HCT116 (cell line): ENCODE measurements at regions not wholly inside any gene's neighbourhood (a gene's known extent, or its start where the extent isn't known, plus 50 kb on each side); places are given as distances from the start of the nearest gene placed in this dataset.

Source experiments
- EGR1 ChIP-seq: IDR thresholded peaks from 2 replicates; pipeline ENCODE4 v1.6.1; 2012; ENCODE audit warnings: low read depth
- EZH2 ChIP-seq: fragments of 200-600 bp; sonication (generic); IDR thresholded peaks from 2 replicates; pipeline ENCODE4 v1.6.1; 2017; ENCODE audit warnings: antibody characterized with exemption, mixed run types
- EZH2phosphoT487 ChIP-seq: fragments of 200-600 bp; IDR thresholded peaks from 2 replicates; pipeline ENCODE4 v1.6.1; 2018; ENCODE audit warnings: antibody characterized with exemption, borderline replicate concordance
- POLR2A ChIP-seq: IDR thresholded peaks from 2 replicates; pipeline ENCODE4 v1.7.0; 2011; ENCODE audit warnings: borderline replicate concordance; ENCODE audit not compliant: insufficient read depth, insufficient read length; ENCODE audit errors: extremely low read depth
- POLR2AphosphoS5 ChIP-seq: IDR thresholded peaks from 2 replicates; pipeline ENCODE4 v1.6.1; 2011; ENCODE audit warnings: mild to moderate bottlenecking, low read depth, low read length, moderate library complexity
- RAD21 ChIP-seq: IDR thresholded peaks from 2 replicates; pipeline ENCODE4 v1.6.1; 2012; ENCODE audit warnings: low read depth, mild to moderate bottlenecking
- SIN3A ChIP-seq: IDR thresholded peaks from 2 replicates; pipeline ENCODE4 v1.6.1; 2012; ENCODE audit warnings: low read depth
- SP1 ChIP-seq: IDR thresholded peaks from 2 replicates; pipeline ENCODE4 v1.6.1; 2012; ENCODE audit warnings: low read depth
- TCF7L2 ChIP-seq: IDR thresholded peaks from 2 replicates; pipeline ENCODE4 v1.7.0; 2011; ENCODE audit warnings: borderline replicate concordance, inconsistent platforms; ENCODE audit not compliant: insufficient read depth, insufficient read length; ENCODE audit errors: extremely low read depth
- YY1 ChIP-seq: IDR thresholded peaks from 2 replicates; pipeline ENCODE4 v1.6.1; 2011; ENCODE audit warnings: low read length, low read depth, moderate library complexity, mild to moderate bottlenecking; ENCODE audit not compliant: insufficient replicate concordance; ENCODE audit errors: extremely low read depth
- ZNF274 ChIP-seq: fragments of 200-500 bp; sonication (Bioruptor generic); IDR thresholded peaks from 2 replicates; pipeline ENCODE4 v1.6.1; 2014; ENCODE audit warnings: mild to moderate bottlenecking, low read depth, low read length, inconsistent platforms
- TF ChIP-seq, protein P1 (sequence below), 3 experiments: fragments of 200-600 bp in 1 of 3; sonication (generic) in 1 of 3; IDR thresholded peaks in 2 of 3; conservative IDR thresholded peaks in 1 of 3; 2 replicates each; pipeline ENCODE4 v1.5.1; 2012 to 2017; ENCODE audit warnings: low read depth in 2 of 3, low read length in 2 of 3, antibody characterized with exemption in 1 of 3, borderline replicate concordance in 1 of 3, control low read depth in 1 of 3, mild to moderate bottlenecking in 1 of 3, mixed read lengths in 1 of 3, mixed run types in 1 of 3, moderate library complexity in 1 of 3; ENCODE audit not compliant: insufficient read depth in 1 of 3
- TF ChIP-seq, protein P2 (sequence below): IDR thresholded peaks from 2 replicates; pipeline ENCODE4 v1.6.1; 2012; ENCODE audit warnings: low read depth
- TF ChIP-seq, protein P3 (sequence below): IDR thresholded peaks from 2 replicates; pipeline ENCODE4 v1.6.1; 2012

DNA sequence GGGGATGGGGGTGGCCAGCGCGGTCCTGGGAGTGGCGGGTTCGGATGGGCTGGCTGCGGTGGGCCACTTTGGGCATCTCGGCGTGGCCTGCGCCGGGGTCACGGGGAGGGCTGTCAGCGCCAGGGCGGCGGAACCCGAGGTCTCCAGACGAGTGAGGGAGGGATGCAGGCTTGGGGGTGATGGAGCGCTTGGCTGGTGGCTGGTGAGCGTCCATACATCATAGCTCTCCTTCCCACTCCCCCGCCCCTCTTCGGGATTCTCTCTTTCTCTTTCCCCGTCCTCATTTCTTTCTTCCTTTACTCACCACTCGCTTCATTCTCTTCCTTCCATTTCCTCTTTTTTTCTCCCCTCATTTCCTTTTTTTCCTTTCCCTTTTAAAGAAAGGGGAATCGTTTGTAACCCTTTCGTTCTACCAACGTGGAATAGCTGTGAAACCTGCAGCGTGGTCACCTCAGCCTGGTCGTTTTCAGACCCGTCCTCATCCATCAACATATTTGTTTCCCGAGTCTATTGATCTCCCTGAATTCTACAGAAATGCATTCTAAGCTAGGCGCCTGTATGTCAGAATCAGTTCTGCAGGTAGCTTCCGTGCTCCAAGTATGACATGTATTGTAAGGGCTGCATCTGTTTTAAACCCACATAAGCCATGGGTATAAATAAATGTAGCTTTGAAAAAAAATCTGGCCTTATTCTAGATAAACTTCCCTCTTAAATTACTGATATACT lies 260.3 kb upstream of the E2F7 start:
- no peak for TF ChIP-seq TCF7L2
- TF ChIP-seq, protein P1, sequence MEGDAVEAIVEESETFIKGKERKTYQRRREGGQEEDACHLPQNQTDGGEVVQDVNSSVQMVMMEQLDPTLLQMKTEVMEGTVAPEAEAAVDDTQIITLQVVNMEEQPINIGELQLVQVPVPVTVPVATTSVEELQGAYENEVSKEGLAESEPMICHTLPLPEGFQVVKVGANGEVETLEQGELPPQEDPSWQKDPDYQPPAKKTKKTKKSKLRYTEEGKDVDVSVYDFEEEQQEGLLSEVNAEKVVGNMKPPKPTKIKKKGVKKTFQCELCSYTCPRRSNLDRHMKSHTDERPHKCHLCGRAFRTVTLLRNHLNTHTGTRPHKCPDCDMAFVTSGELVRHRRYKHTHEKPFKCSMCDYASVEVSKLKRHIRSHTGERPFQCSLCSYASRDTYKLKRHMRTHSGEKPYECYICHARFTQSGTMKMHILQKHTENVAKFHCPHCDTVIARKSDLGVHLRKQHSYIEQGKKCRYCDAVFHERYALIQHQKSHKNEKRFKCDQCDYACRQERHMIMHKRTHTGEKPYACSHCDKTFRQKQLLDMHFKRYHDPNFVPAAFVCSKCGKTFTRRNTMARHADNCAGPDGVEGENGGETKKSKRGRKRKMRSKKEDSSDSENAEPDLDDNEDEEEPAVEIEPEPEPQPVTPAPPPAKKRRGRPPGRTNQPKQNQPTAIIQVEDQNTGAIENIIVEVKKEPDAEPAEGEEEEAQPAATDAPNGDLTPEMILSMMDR (IDR thresholded peaks at IDR 0.05 in 2 of 3, conservative IDR thresholded peaks at IDR 0.05 in 1 of 3; ENCODE audit: borderline replicate concordance in 1 of 3, insufficient read depth in 1 of 3, low read depth in 2 of 3, low read length in 2 of 3): no peak
- no peak for TF ChIP-seq EZH2
- TF ChIP-seq POLR2A: no peak
- no peak for TF ChIP-seq EGR1
- no peak for TF ChIP-seq RAD21
- no peak for TF ChIP-seq EZH2phosphoT487
- TF ChIP-seq, protein P2, sequence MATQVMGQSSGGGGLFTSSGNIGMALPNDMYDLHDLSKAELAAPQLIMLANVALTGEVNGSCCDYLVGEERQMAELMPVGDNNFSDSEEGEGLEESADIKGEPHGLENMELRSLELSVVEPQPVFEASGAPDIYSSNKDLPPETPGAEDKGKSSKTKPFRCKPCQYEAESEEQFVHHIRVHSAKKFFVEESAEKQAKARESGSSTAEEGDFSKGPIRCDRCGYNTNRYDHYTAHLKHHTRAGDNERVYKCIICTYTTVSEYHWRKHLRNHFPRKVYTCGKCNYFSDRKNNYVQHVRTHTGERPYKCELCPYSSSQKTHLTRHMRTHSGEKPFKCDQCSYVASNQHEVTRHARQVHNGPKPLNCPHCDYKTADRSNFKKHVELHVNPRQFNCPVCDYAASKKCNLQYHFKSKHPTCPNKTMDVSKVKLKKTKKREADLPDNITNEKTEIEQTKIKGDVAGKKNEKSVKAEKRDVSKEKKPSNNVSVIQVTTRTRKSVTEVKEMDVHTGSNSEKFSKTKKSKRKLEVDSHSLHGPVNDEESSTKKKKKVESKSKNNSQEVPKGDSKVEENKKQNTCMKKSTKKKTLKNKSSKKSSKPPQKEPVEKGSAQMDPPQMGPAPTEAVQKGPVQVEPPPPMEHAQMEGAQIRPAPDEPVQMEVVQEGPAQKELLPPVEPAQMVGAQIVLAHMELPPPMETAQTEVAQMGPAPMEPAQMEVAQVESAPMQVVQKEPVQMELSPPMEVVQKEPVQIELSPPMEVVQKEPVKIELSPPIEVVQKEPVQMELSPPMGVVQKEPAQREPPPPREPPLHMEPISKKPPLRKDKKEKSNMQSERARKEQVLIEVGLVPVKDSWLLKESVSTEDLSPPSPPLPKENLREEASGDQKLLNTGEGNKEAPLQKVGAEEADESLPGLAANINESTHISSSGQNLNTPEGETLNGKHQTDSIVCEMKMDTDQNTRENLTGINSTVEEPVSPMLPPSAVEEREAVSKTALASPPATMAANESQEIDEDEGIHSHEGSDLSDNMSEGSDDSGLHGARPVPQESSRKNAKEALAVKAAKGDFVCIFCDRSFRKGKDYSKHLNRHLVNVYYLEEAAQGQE: no peak
- TF ChIP-seq POLR2AphosphoS5: no peak
- TF ChIP-seq ZNF274: no peak
- no peak for TF ChIP-seq SIN3A
- no peak for TF ChIP-seq YY1
- no peak for TF ChIP-seq SP1
- TF ChIP-seq, protein P3, sequence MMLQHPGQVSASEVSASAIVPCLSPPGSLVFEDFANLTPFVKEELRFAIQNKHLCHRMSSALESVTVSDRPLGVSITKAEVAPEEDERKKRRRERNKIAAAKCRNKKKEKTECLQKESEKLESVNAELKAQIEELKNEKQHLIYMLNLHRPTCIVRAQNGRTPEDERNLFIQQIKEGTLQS: no peak
